Common myeloid progenitor, CD34-positive (primary cell): ENCODE measurements at regions not wholly inside any gene's neighbourhood (a gene's known extent, or its start where the extent isn't known, plus 50 kb on each side); places are given as distances from the start of the nearest gene placed in this dataset.

Source experiments
- CTCF ChIA-PET: fragments of 350-600 bp; sonication (Branson Sonifier 250); formaldehyde crosslinking; loops from one replicate; lab custom pipeline; 2021; ENCODE audit warnings: antibody characterized with exemption; lab: Charles Lee
- POLR2A ChIA-PET: fragments of 350-600 bp; sonication (Branson Sonifier 250); formaldehyde crosslinking; loops from one replicate; lab custom pipeline; 2021; ENCODE audit warnings: antibody characterized with exemption; lab: Charles Lee
- DNase-seq, 3 donors: peaks; one replicate each; pipeline versions ENCODE4 v3.0.0 to v3.0.0-alpha.2; 2013
- H3K27ac ChIP-seq, 2 experiments: 1 replicate in 1 of 2; 2 replicates in 1 of 2; pipeline ENCODE4 v1.7.0; 2013; ENCODE audit warnings: inconsistent platforms in 2 of 2, low read length in 2 of 2, mild to moderate bottlenecking in 2 of 2, low read depth in 1 of 2, moderate library complexity in 1 of 2; ENCODE audit not compliant: severe bottlenecking in 2 of 2, insufficient read depth in 1 of 2, poor library complexity in 1 of 2
- H3K27me3 ChIP-seq, 5 experiments: replicated peaks in 2 of 5; 1 replicate in 3 of 5; 2 replicates in 2 of 5; pipeline versions ENCODE4 v1.6.1 to v1.7.0; 2013; ENCODE audit warnings: low read length in 4 of 5, mild to moderate bottlenecking in 2 of 5, moderate library complexity in 2 of 5, inconsistent platforms in 1 of 5; ENCODE audit not compliant: insufficient read depth in 5 of 5, control insufficient read depth in 4 of 5
- H3K36me3 ChIP-seq, 4 experiments: 1 replicate in 2 of 4; 2 replicates in 2 of 4; pipeline versions ENCODE4 v1.6.1 to v1.7.0; 2013; ENCODE audit warnings: low read length in 3 of 4, control low read depth in 1 of 4, mild to moderate bottlenecking in 1 of 4; ENCODE audit not compliant: control insufficient read depth in 4 of 4, insufficient read depth in 4 of 4
- H3K4me1 ChIP-seq, 4 experiments: 1 replicate in 3 of 4; 2 replicates in 1 of 4; pipeline versions ENCODE4 v1.6.1 to v1.7.1; 2013; ENCODE audit warnings: low read length in 3 of 4, mild to moderate bottlenecking in 3 of 4, control low read depth in 1 of 4, inconsistent platforms in 1 of 4, moderate library complexity in 1 of 4; ENCODE audit not compliant: control insufficient read depth in 4 of 4, insufficient read depth in 4 of 4; ENCODE audit errors: control extremely low read depth in 1 of 4
- H3K4me3 ChIP-seq, 7 experiments: 1 replicate in 4 of 7; 2 replicates in 3 of 7; pipeline versions ENCODE4 v1.5.1 to v1.7.0; 2013; ENCODE audit warnings: mild to moderate bottlenecking in 7 of 7, low read length in 6 of 7, moderate library complexity in 6 of 7, inconsistent platforms in 2 of 7, low read depth in 2 of 7, control low read depth in 1 of 7; ENCODE audit not compliant: insufficient read depth in 4 of 7, control insufficient read depth in 1 of 7; ENCODE audit errors: extremely low read depth in 1 of 7
- H3K9me3 ChIP-seq, 5 experiments: 1 replicate in 4 of 5; 2 replicates in 1 of 5; pipeline versions ENCODE4 v1.6.1 to v1.7.1; 2013; ENCODE audit warnings: low read length in 4 of 5, mild to moderate bottlenecking in 2 of 5, inconsistent platforms in 1 of 5, low read depth in 1 of 5, moderate library complexity in 1 of 5; ENCODE audit not compliant: control insufficient read depth in 4 of 5, insufficient read depth in 2 of 5; ENCODE audit errors: control extremely low read depth in 1 of 5
- WGBS: methylation state at CpG from one replicate; pipeline ENCODE4 v1.1.5; 2013; ENCODE audit not compliant: insufficient coverage; 5-methylcytosine and 5-hydroxymethylcytosine counted together

GRCh38 chr16:66254751-66255150, 111.7 kb upstream of the CDH5 start:
- ChIA-PET POLR2A (no interaction called here), CTCF (interaction anchor here (1.5 kb wide), 1 partner anchor 12 kb away, joined by 5 read pairs; no protein-coding TSS in a partner anchor)
- Histone ChIP-seq H3K9me3 (peaks cover 0 to 6% (median 0%) of the 10 kb centered on the region in 5 experiments), H3K27me3 (peaks cover 0 to 2% (median 0%) of the 10 kb centered on the region in 5 experiments), H3K27ac (no peak overlapping the region), H3K4me1 (no peaks in the 10 kb centered on the region), H3K36me3 (no peaks in the 10 kb centered on the region), H3K4me3 (no peak overlapping the region)
- no peak for DNase-seq
- WGBS: 100% methylated on average over 2 of the region's 2 CpGs

DNA sequence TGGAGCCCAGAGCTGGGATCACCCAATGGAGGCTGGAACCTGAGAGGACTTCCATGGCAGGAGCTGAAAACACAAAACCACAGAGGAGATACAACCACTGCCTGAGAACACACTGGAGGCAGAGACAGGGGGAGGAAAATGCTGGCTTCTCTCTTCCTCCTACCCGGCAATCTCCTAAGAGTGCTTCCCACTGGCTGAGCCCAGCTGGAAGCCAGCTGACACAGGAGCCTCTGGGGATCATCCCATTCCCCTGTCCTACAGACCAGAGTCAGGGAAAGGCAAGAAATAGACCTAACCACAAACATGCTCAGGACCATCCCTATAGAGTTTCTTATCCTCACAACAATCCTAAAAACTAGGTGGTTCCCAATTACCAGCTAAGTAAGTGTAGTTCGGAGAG, 112.4 kb upstream of the CDH5 start:
- CTCF ChIA-PET: interaction anchor here (1.5 kb wide), 1 partner anchor 13 kb away, joined by 5 read pairs; no protein-coding TSS in a partner anchor
- no peak for DNase-seq
- Histone ChIP-seq H3K36me3 (no peaks in the 10 kb centered on the region), H3K4me1 (no peaks in the 10 kb centered on the region), H3K9me3 (peaks cover 0 to 6% (median 0%) of the 10 kb centered on the region in 5 experiments), H3K27ac (no peak overlapping the region), H3K4me3 (no peak overlapping the region), H3K27me3 (peaks cover 0 to 2% (median 0%) of the 10 kb centered on the region in 5 experiments)
- no CpG with 5 or more reads among the region's 2 CpGs for WGBS
- POLR2A ChIA-PET: no interaction called here

DNA sequence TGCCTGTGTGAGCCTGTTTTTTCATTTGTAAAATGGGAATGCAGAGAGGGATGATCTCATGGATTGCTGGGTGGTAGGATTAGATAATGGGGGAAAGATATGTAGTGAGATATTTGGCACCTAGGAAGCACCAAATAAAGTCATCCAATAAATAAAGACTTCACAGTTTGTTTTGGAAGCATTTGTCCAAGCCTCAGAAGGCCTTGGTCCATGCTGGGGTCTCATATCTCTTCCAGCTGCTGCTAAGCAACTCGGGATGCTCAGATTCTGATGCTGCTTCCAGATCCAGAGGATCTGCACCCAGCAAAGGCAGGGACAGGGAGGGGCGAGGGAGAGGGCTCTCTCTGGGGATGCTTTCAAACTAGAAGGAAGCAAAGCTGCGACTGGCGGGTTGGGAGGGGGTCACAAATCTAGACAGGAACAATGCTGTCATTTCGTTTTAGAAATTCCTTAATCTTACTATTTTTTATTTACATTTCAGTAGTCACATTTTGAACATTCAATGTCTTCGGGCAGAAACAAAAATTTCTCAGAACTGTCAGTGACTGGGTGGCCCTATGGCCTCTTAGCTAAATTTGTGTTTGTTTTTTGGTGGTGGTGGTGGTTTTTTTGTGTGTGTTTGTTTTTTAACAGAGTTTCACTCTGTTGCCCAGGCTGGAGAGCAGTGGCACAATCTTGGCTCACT, 114.9 kb upstream of the CDH5 start:
- Histone ChIP-seq H3K27me3 (peaks cover 0 to 2% (median 0%) of the 10 kb centered on the region in 5 experiments), H3K9me3 (peaks cover 0 to 6% (median 0%) of the 10 kb centered on the region in 5 experiments), H3K27ac (no peak overlapping the region), H3K36me3 (no peaks in the 10 kb centered on the region), H3K4me1 (no peaks in the 10 kb centered on the region), H3K4me3 (no peak overlapping the region)
- CTCF ChIA-PET: interaction anchor here (1.2 kb wide), 1 partner anchor 16 kb away, joined by 5 read pairs; no protein-coding TSS in a partner anchor
- DNase-seq: no peak
- POLR2A ChIA-PET: no interaction called here
- WGBS: 92% methylated on average over 5 of the region's 6 CpGs

DNA sequence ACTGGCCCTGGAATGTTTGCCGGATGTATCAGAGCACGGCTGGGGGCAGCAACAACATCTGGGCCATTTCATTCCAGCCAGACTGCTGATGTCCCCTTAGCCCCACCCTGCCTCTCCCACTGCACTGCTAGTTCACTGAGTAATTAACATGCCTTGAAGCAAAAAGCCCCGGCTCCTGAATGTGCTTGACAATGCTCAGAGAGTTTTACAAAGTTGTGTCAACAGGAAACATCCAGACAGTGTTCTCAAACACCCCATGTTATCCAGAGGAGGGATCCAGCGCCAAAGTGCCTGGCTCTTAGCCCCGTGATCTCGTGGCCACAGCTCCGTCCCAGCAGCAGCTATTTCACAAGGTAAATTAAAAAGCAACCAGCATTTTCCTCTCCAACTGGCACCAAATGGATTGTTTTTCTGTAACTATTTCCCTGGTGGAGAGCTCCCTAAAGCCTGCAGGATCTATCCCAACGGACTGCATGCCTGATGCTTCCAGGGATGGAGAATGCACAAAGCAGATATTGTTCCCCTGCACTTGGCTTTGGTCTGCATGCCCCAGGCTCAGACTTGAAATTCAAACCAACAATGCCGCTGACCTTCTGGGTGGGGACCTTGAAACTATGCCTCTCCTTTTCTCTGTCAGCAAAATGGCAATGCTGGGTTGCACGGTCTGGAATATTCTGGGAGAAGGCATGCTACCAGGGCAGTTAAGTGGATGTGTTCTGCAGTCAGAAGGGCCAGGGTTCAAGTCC, 115.6 kb upstream of the CDH5 start:
- Histone ChIP-seq H3K27me3 (peaks cover 0 to 2% (median 0%) of the 10 kb centered on the region in 5 experiments), H3K4me1 (no peaks in the 10 kb centered on the region), H3K27ac (no peak overlapping the region), H3K9me3 (peaks cover 0 to 6% (median 0%) of the 10 kb centered on the region in 5 experiments), H3K36me3 (no peaks in the 10 kb centered on the region), H3K4me3 (no peak overlapping the region)
- no peak for DNase-seq
- 92% methylated on average over 10 of the region's 10 CpGs for WGBS
- CTCF ChIA-PET: no interaction called here
- POLR2A ChIA-PET: no interaction called here

- ChIA-PET POLR2A (no interaction called here), CTCF (no interaction called here)
Measured at GRCh38 chr16:66247516-66248481, 118.7 kb upstream of the CDH5 start.

GRCh38 chr16:66245868-66246267, 120.6 kb upstream of the CDH5 start:
- H3K36me3 ChIP-seq: no peaks in the 10 kb centered on the region
- CTCF ChIA-PET: no interaction called here
- H3K27ac ChIP-seq: no peak overlapping the region
- no peaks in the 10 kb centered on the region for H3K27me3 ChIP-seq
- no peak overlapping the region for H3K4me3 ChIP-seq
- H3K9me3 ChIP-seq: no peaks in the 10 kb centered on the region
- H3K4me1 ChIP-seq: no peaks in the 10 kb centered on the region
- 100% methylated on average over 4 of the region's 4 CpGs for WGBS
- POLR2A ChIA-PET: no interaction called here
- DNase-seq: no peak

More at GRCh38 chr16:66247516-66248481, 118.7 kb upstream of the CDH5 start:
- Histone ChIP-seq H3K4me1 (no peaks in the 10 kb centered on the region), H3K27ac (no peak overlapping the region), H3K27me3 (peaks cover 0 to 2% (median 0%) of the 10 kb centered on the region in 5 experiments), H3K9me3 (no peaks in the 10 kb centered on the region), H3K36me3 (no peaks in the 10 kb centered on the region), H3K4me3 (no peak overlapping the region)
- no peak for DNase-seq
- WGBS: 94% methylated on average over 10 of the region's 13 CpGs
